B cell (primary cell): ENCODE measurements at regions not wholly inside any gene's neighbourhood (a gene's known extent, or its start where the extent isn't known, plus 50 kb on each side); places are given as distances from the start of the nearest gene placed in this dataset.

Source experiments
- ATAC-seq: fragments of 200-7000 bp; cut with Tn5 transposase; one replicate; pipeline ENCODE4 v1.10.0; 2021; ENCODE audit warnings: low read depth, mild to moderate bottlenecking, moderate number of reproducible peaks, moderate library complexity
- CTCF ChIA-PET: fragments of 350-600 bp; sonication (Branson Sonifier 250); formaldehyde crosslinking; loops from one replicate; lab custom pipeline; 2021; ENCODE audit warnings: antibody characterized with exemption, inconsistent platforms; lab: Charles Lee
- POLR2A ChIA-PET: fragments of 350-600 bp; sonication (Branson Sonifier 250); formaldehyde crosslinking; loops from one replicate; lab custom pipeline; 2021; ENCODE audit warnings: antibody characterized with exemption; lab: Charles Lee
- DNase-seq: peaks from one replicate; pipeline ENCODE4 v3.0.0; 2013
- H2AFZ ChIP-seq: 2 replicates; pipeline ENCODE4 v1.6.1; 2012; ENCODE audit warnings: mild to moderate bottlenecking, low read depth, low read length; ENCODE audit not compliant: insufficient read depth, poor library complexity, severe bottlenecking
- H3K27ac ChIP-seq, 2 donors: 1 replicate in 1 of 2; 2 replicates in 1 of 2; pipeline ENCODE4 v1.5.1; 2012 to 2013; ENCODE audit warnings: low read length in 2 of 2, mild to moderate bottlenecking in 2 of 2, moderate library complexity in 1 of 2
- H3K27me3 ChIP-seq, 4 experiments: fragments of 200-600 bp in 1 of 4; sonication (generic) in 1 of 4; replicated peaks in 1 of 4; 1 replicate in 2 of 4; 2 replicates in 2 of 4; pipeline versions ENCODE4 v1.6.1 to v1.7.0; 2013 to 2016; ENCODE audit warnings: low read length in 3 of 4, mild to moderate bottlenecking in 2 of 4, mixed read lengths in 1 of 4, moderate library complexity in 1 of 4; ENCODE audit not compliant: insufficient read depth in 4 of 4, control insufficient read depth in 3 of 4; ENCODE audit errors: control extremely low read depth in 1 of 4
- H3K36me3 ChIP-seq, 2 experiments: replicated peaks in 1 of 2; 1 replicate in 1 of 2; 2 replicates in 1 of 2; pipeline versions ENCODE4 v1.6.1 to v1.7.1; 2013; ENCODE audit warnings: low read length in 1 of 2; ENCODE audit not compliant: insufficient read depth in 2 of 2, control insufficient read depth in 1 of 2; ENCODE audit errors: control extremely low read depth in 1 of 2, extremely low read depth in 1 of 2
- H3K4me1 ChIP-seq, 2 donors: fragments of 200-600 bp in 1 of 2; sonication (generic) in 1 of 2; 1 replicate in 1 of 2; 2 replicates in 1 of 2; pipeline versions ENCODE4 v1.5.1 to v1.6.1; 2013 to 2017; ENCODE audit warnings: low read length in 2 of 2; ENCODE audit not compliant: control insufficient read depth in 2 of 2, insufficient read depth in 2 of 2
- H3K4me2 ChIP-seq: replicated peaks from 2 replicates; pipeline ENCODE3; 2012; ENCODE audit warnings: mild to moderate bottlenecking, low read depth, low read length; ENCODE audit not compliant: poor library complexity, severe bottlenecking
- H3K4me3 ChIP-seq, 5 experiments: fragments of 200-600 bp in 1 of 5; sonication (generic) in 1 of 5; 1 replicate in 3 of 5; 2 replicates in 2 of 5; pipeline versions ENCODE4 v1.5.1 to v1.7.0; 2011 to 2016; ENCODE audit warnings: low read length in 4 of 5, mild to moderate bottlenecking in 4 of 5, low read depth in 2 of 5, control low read depth in 1 of 5, moderate library complexity in 1 of 5; ENCODE audit not compliant: insufficient read depth in 1 of 5; ENCODE audit errors: control extremely low read depth in 1 of 5, extremely low read depth in 1 of 5
- H3K79me2 ChIP-seq: fragments of 200-600 bp; sonication (generic); one replicate; pipeline ENCODE4 v1.6.0; 2016; ENCODE audit warnings: low read length; ENCODE audit not compliant: control insufficient read depth, insufficient read depth
- H3K9ac ChIP-seq: fragments of 200-600 bp; sonication (generic); 2 replicates; pipeline ENCODE4 v1.6.1; 2017; ENCODE audit warnings: mild to moderate bottlenecking, low read length, moderate library complexity
- H3K9me3 ChIP-seq, 3 donors: one replicate each; pipeline versions ENCODE4 v1.6.1 to v1.7.1; 2013; ENCODE audit warnings: low read length in 2 of 3; ENCODE audit not compliant: control insufficient read depth in 2 of 3, insufficient read depth in 1 of 3; ENCODE audit errors: control extremely low read depth in 1 of 3
- H4K20me1 ChIP-seq: 2 replicates; pipeline ENCODE4 v1.6.0; 2012; ENCODE audit warnings: mild to moderate bottlenecking, low read length; ENCODE audit not compliant: insufficient read depth, control insufficient read depth, poor library complexity, severe bottlenecking
- H3K27ac Mint-ChIP-seq: one replicate; pipeline ENCODE4 v1.8.0; 2021; ENCODE audit warnings: mixed read lengths
- H3K27me3 Mint-ChIP-seq: one replicate; pipeline ENCODE4 v1.8.0; 2021; ENCODE audit warnings: mixed read lengths
- H3K4me1 Mint-ChIP-seq: one replicate; pipeline ENCODE4 v1.8.0; 2021; ENCODE audit warnings: mixed read lengths
- H3K4me3 Mint-ChIP-seq: one replicate; pipeline ENCODE4 v1.8.0; 2021; ENCODE audit warnings: mixed read lengths
- H3K9me3 Mint-ChIP-seq: one replicate; pipeline ENCODE4 v1.8.0; 2022; ENCODE audit warnings: mixed read lengths; ENCODE audit not compliant: insufficient read depth
- EZH2 ChIP-seq: IDR thresholded peaks from 2 replicates; pipeline ENCODE4 v1.6.1; 2012; ENCODE audit warnings: borderline replicate concordance, low read depth, mild to moderate bottlenecking, moderate library complexity, low read length; ENCODE audit not compliant: insufficient read depth, poor library complexity, severe bottlenecking
- WGBS: methylation state at CpG from one replicate; pipeline ENCODE4 v1.1.5; 2013; ENCODE audit warnings: missing lambda C conversion rate; ENCODE audit not compliant: insufficient coverage; 5-methylcytosine and 5-hydroxymethylcytosine counted together
- intact Hi-C: fragments of 100-400 bp; cut with micrococcal nuclease; formaldehyde crosslinking; loops from one replicate; pipeline ENCODE4 v1.10.0; 2022
- TF ChIP-seq, protein P1 (sequence below): fragments of 200-600 bp; IDR thresholded peaks from one replicate; pipeline ENCODE4 v1.8.0; 2022; ENCODE audit warnings: antibody characterized with exemption, mild to moderate bottlenecking

DNA sequence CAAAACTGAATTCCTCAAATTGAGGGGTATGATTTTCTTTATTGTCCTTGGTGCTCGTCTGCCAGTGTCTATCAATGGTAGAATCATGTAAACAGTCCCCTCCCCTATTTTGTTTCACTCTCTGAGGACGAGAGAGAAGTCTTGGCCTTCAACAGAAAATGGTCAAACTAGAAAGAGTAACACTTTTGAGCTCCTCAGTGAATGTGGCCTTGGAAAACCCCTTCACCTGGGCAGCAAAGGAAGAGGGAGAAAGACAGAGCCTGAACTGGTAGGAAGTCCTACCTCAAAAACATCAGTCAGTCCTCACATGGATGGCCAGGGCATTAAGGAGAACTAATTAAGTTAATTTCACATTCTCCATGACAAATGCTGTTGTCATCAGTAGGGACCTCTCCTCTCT lies 86.1 kb upstream of the TOP3B start:
- intact Hi-C loops: no loop called here
- H3K4me2 ChIP-seq: no peak overlapping the region
- DNase-seq: no peak
- H2AFZ ChIP-seq: no peak overlapping the region
- H3K4me3 Mint-ChIP-seq: no peak overlapping the region
- 100% methylated on average over 2 of the region's 2 CpGs for WGBS
- no peak overlapping the region for H3K27ac ChIP-seq
- no peak overlapping the region for H3K27ac Mint-ChIP-seq
- H3K9me3 Mint-ChIP-seq: no peaks in the 10 kb centered on the region
- H3K4me1 Mint-ChIP-seq: no peaks in the 10 kb centered on the region
- no peaks in the 10 kb centered on the region for H3K79me2 ChIP-seq
- no peaks in the 10 kb centered on the region for H3K27me3 ChIP-seq
- no peak overlapping the region for H3K4me3 ChIP-seq
- POLR2A ChIA-PET: no interaction called here
- no peak for ATAC-seq
- H3K9me3 ChIP-seq: no peaks in the 10 kb centered on the region
- peaks cover 0 to 5% of the 10 kb centered on the region in 2 donors for H3K4me1 ChIP-seq
- CTCF ChIA-PET: no interaction called here
- H3K9ac ChIP-seq: no peak overlapping the region
- H3K36me3 ChIP-seq: no peaks in the 10 kb centered on the region
- H4K20me1 ChIP-seq: no peaks in the 10 kb centered on the region
- peaks cover 3% of the 10 kb centered on the region for H3K27me3 Mint-ChIP-seq
- no peak for TF ChIP-seq EZH2
- TF ChIP-seq, protein P1, sequence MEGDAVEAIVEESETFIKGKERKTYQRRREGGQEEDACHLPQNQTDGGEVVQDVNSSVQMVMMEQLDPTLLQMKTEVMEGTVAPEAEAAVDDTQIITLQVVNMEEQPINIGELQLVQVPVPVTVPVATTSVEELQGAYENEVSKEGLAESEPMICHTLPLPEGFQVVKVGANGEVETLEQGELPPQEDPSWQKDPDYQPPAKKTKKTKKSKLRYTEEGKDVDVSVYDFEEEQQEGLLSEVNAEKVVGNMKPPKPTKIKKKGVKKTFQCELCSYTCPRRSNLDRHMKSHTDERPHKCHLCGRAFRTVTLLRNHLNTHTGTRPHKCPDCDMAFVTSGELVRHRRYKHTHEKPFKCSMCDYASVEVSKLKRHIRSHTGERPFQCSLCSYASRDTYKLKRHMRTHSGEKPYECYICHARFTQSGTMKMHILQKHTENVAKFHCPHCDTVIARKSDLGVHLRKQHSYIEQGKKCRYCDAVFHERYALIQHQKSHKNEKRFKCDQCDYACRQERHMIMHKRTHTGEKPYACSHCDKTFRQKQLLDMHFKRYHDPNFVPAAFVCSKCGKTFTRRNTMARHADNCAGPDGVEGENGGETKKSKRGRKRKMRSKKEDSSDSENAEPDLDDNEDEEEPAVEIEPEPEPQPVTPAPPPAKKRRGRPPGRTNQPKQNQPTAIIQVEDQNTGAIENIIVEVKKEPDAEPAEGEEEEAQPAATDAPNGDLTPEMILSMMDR: no peak

DNA sequence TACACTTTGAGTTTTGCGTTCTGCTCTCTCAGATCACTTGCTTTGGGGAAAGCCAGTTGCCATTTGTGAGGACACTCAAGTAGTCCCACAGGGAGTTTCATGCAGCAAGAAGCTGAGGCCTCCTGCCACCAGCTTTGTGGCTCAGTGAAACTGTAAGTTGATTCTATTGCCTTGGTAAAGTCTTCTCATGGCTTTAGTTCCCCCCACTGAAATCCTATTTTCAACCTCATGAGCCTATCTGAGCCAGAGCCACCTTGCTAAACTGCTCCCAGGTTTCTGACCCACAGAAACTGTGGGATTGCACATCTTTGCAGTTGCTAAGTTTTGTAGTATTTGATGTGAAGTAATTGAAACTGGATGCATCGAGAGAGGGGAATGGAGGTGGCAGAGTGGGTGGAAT lies 85.4 kb upstream of the TOP3B start:
- peak overlapping the region; percentile 17 for H3K27ac Mint-ChIP-seq
- H3K4me3 Mint-ChIP-seq: no peak overlapping the region
- H3K79me2 ChIP-seq: no peaks in the 10 kb centered on the region
- H3K4me2 ChIP-seq: no peak overlapping the region
- peaks cover 0 to 5% of the 10 kb centered on the region in 2 donors for H3K4me1 ChIP-seq
- no peaks in the 10 kb centered on the region for H3K4me1 Mint-ChIP-seq
- ChIA-PET CTCF (no interaction called here), POLR2A (no interaction called here)
- H3K27me3 ChIP-seq: no peaks in the 10 kb centered on the region
- no peaks in the 10 kb centered on the region for H3K9me3 ChIP-seq
- ATAC-seq (no peak), DNase-seq (no peak)
- H4K20me1 ChIP-seq: no peaks in the 10 kb centered on the region
- WGBS: 92% methylated on average over 2 of the region's 2 CpGs
- TF ChIP-seq, protein P1: no peak
- no peak for TF ChIP-seq EZH2
- H3K9me3 Mint-ChIP-seq: no peaks in the 10 kb centered on the region
- intact Hi-C loops: no loop called here
- H3K27ac ChIP-seq: no peak overlapping the region
- no peaks in the 10 kb centered on the region for H3K36me3 ChIP-seq
- H3K4me3 ChIP-seq: no peak overlapping the region
- H2AFZ ChIP-seq: no peak overlapping the region
- no peak overlapping the region for H3K9ac ChIP-seq
- H3K27me3 Mint-ChIP-seq: peaks cover 3% of the 10 kb centered on the region
